Thymus (tissue), 11 donors: ENCODE measurements at regions not wholly inside any gene's neighbourhood (a gene's known extent, or its start where the extent isn't known, plus 50 kb on each side); places are given as distances from the start of the nearest gene placed in this dataset.
"Not testable (repeated sequence)": the region's sequence is repeated elsewhere in the genome, so short reads cannot be mapped to it uniquely, and the experiment has no call there.

Experiments
- DNase-seq, 9 donors: peaks; one replicate each; pipeline ENCODE4 v3.0.0-alpha.2; 2013; ENCODE audit warnings: low spot score in 9 of 9, low read depth in 6 of 9, missing footprints in 1 of 9
- H3K27ac ChIP-seq, 2 donors: one replicate each; pipeline ENCODE4 v1.5.1; 2013; ENCODE audit warnings: control low read depth in 1 of 2, low read depth in 1 of 2, low read length in 1 of 2, mild to moderate bottlenecking in 1 of 2, moderate library complexity in 1 of 2
- H3K27me3 ChIP-seq, 2 donors: one replicate each; pipeline ENCODE4 v1.5.1; 2013; ENCODE audit warnings: low read length in 1 of 2; ENCODE audit not compliant: control insufficient read depth in 2 of 2, insufficient read depth in 1 of 2
- H3K36me3 ChIP-seq, 2 donors: one replicate each; pipeline ENCODE4 v1.5.1; 2013; ENCODE audit warnings: low read length in 1 of 2, mild to moderate bottlenecking in 1 of 2, moderate library complexity in 1 of 2; ENCODE audit not compliant: control insufficient read depth in 2 of 2, insufficient read depth in 2 of 2
- H3K4me1 ChIP-seq, 2 donors: one replicate each; pipeline ENCODE4 v1.5.1; 2013; ENCODE audit warnings: low read length in 2 of 2; ENCODE audit not compliant: control insufficient read depth in 2 of 2, insufficient read depth in 2 of 2
- H3K4me3 ChIP-seq, 2 donors: one replicate each; pipeline ENCODE4 v1.5.1; 2013; ENCODE audit warnings: low read length in 2 of 2, control low read depth in 1 of 2, mild to moderate bottlenecking in 1 of 2
- H3K9me3 ChIP-seq, 2 donors: one replicate each; pipeline ENCODE4 v1.5.1; 2013; ENCODE audit warnings: low read length in 1 of 2, mild to moderate bottlenecking in 1 of 2; ENCODE audit not compliant: control insufficient read depth in 2 of 2, insufficient read depth in 1 of 2
- WGBS: extraction: QIAGEN DNeasy Blood & Tissue Kit; methylation state at CpG from one replicate; pipeline ENCODE4 v1.1.7; 2013; 5-methylcytosine and 5-hydroxymethylcytosine counted together
- donor health status: healthy.

DNA sequence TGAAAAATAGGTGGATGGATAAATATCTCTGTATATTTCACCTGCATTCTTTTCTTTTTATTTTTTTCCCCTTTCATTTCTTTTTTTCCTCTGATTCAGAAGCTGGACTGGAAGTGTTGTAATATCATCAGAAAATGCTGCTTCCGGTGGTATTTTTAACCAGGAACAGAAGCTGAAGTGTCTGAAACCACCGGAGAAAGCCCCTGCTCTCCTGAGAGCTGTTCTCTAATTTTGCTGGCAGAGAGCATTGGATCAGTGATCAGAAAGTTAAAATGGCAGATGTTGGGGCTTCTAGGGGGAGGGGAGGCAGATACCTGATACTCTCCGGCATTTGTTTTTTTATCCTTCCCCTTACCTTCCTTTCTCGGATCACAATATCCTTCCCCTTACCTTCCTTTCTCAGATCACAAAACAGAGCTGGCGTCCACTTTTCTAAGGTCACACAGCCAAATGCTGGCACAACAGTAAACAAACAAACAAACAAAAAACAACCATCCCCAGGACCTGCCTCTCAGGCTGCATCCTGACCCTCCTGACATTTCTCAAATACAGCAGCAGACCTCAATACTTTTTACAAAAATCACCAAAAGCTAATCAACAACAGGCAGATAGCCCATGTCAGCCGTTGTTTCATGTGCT, 143.2 kb upstream of the ZNF217 start:
- WGBS: 23% methylated on average over 6 of the region's 6 CpGs
- Histone ChIP-seq H3K27ac (peak overlapping the region; percentile 74 to 79), H3K4me1 (peaks cover 14 to 45% of the 10 kb centered on the region in 2 donors), H3K4me3 (peak overlapping the region; percentile 3 to 18), H3K36me3 (no peaks in the 10 kb centered on the region), H3K27me3 (no peaks in the 10 kb centered on the region), H3K9me3 (no peaks in the 10 kb centered on the region)
- peak in 1 of 9 donors; percentile 68 for DNase-seq

DNA sequence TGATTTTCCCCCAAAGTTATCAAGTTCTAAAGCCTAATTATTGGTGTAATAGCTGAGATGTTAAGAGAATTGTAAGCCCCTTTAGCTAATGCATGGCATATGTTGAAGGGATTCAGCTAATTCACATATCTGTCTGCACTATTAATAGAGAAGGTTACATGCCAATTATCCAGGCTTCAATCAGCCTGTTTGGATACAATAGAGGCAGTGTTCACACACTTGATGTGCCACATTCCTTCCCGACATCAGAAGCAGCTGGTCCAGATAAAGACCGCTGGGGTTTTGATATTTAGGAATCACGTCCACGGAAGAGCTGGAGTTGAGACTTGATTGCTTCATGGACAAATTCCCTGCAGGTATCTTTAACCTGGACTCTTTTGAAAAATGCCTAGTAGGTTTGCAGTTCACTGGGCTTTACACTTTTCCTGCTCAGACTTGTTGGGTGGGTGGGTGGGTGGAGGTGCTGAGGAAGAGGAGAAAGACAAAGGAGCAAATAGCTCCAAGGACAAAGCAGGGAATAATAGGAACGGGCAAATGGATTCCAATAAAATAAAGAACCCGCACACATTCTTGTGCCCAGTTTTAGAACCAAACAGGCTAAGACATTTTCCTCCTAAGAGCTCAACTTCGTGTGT, 142.6 kb upstream of the ZNF217 start:
- DNase-seq: no peak
- peak overlapping the region in 1 of 2 donors; percentile 74 for H3K27ac ChIP-seq
- H3K4me3 ChIP-seq: no peak overlapping the region
- 75% methylated on average over 7 of the region's 7 CpGs for whole genome bisulfite sequencing
- no peaks in the 10 kb centered on the region for H3K27me3 ChIP-seq
- peaks cover 14 to 45% of the 10 kb centered on the region in 2 donors for H3K4me1 ChIP-seq
- H3K9me3 ChIP-seq: no peaks in the 10 kb centered on the region
- no peaks in the 10 kb centered on the region for H3K36me3 ChIP-seq

DNA sequence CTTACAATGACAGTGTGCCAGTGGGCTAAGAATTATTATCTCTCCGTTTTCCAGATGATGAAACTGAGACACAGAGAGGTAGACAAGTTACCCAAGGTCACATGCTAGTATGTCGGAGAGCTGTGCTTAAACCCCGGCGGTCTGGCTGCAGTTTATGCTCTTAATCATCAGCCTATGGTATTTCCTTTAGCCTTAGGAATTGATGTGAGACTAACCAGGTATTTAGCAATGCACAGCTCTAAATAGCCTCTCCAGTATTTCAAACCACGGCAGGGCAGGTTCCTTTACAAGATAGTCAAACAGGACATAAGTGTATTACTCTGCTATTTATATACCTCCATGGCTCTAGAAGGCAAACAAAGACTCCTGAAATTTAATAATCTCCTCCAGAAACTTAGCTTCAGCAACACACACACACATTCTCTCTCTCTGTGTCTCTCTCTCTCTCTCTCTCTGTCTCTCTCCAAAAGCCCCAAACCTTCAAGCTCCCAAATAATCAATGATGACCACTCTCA, 142.0 kb upstream of the ZNF217 start:
- Histone ChIP-seq H3K27ac (peak overlapping the region; percentile 26 to 74), H3K36me3 (no peaks in the 10 kb centered on the region), H3K9me3 (no peaks in the 10 kb centered on the region), H3K27me3 (no peaks in the 10 kb centered on the region), H3K4me1 (peaks cover 10 to 41% of the 10 kb centered on the region in 2 donors), H3K4me3 (no peak overlapping the region)
- no peak for DNase-seq
- WGBS: 83% methylated on average over 5 of the region's 5 CpGs

DNA sequence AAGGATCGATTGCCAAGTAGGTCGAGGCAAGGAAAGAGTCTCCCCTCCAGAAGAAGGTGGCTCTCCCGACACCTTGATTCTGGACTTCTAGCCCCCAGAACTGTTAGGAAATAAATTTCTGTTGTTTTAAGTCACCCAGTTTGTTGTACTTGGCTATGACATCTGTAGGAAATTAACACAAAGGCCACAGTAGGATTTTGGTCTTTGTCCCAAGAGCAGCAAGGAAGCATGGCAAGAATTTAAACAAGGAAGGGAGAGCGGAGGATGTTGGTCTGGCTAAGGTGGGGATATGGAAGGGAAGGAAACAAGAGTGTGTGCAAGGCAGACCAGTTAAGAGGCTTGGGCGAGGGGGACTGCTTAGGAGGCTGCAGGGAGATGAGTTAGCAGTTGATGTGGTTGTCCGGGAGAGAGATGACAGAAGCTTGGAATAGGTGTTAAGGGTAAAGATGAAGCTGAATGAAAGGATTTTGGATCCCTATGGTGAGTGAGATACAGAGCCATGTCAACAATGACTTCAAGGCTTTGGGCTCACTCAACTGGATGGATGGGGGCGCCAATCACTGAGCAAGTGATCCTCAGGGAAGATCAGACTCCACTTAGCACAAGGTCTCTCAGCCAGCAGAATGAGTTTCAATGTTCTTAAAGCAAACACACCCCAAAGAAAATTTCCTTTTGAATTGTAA, 140.5 kb upstream of the ZNF217 start:
- DNase-seq: no peak
- no peaks in the 10 kb centered on the region for H3K36me3 ChIP-seq
- peaks cover 12 to 37% of the 10 kb centered on the region in 2 donors for H3K4me1 ChIP-seq
- no peaks in the 10 kb centered on the region for H3K9me3 ChIP-seq
- no peak overlapping the region for H3K4me3 ChIP-seq
- H3K27ac ChIP-seq: no peak overlapping the region
- H3K27me3 ChIP-seq: no peaks in the 10 kb centered on the region
- 89% methylated on average over 7 of the region's 7 CpGs for WGBS

DNA sequence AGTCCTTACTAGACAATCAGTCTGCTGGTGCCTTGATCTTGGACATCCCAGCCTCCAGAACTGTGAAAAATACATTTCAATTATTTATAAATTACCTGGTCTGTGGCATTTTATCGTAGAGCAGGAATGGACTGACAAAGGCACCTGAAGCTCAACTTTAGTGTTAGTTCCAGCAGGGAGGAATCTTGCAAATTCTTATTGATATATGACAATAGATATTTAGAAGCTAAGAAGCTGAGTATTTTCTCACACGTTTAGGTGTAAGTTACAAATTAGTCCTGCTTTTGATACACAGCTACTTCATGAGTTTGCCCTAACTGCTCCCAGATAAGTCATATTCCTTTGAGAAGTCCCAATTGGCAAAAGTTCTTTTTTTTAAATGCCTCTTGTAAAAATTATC, 138.0 kb upstream of the ZNF217 start:
- Histone ChIP-seq H3K36me3 (no peaks in the 10 kb centered on the region), H3K9me3 (no peaks in the 10 kb centered on the region), H3K4me3 (no peak overlapping the region), H3K27ac (no peak overlapping the region), H3K27me3 (no peaks in the 10 kb centered on the region), H3K4me1 (peaks cover 4 to 13% of the 10 kb centered on the region in 2 donors)
- DNase-seq: no peak
- over 99% methylated on average over 2 of the region's 2 CpGs for WGBS

DNA sequence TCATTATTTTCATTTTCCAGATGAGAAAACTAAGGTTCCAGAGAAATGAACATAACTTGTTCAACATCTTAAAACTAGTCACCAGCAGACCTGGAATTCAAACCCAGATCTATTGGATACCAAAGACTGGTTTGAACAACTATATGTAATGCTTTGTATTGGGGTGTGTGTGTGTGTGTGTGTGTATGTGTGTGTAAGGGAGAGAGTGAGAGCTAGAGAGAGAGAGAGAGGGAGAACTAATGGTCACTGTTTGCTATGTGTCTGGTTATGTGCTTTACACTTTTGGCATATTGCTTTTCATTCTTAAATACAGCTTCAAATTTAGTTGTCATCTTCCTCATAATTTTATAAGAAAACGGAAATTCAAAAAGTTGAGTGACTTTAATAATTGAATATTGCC, 134.7 kb upstream of the ZNF217 start:
- Histone ChIP-seq H3K4me3 (no peak overlapping the region), H3K27ac (no peak overlapping the region), H3K27me3 (no peaks in the 10 kb centered on the region), H3K36me3 (no peaks in the 10 kb centered on the region), H3K9me3 (no peaks in the 10 kb centered on the region), H3K4me1 (peaks cover 4 to 8% of the 10 kb centered on the region in 2 donors)
- no peak for DNase-seq
- 97% methylated on average over 1 of the region's 1 CpG for WGBS

DNA sequence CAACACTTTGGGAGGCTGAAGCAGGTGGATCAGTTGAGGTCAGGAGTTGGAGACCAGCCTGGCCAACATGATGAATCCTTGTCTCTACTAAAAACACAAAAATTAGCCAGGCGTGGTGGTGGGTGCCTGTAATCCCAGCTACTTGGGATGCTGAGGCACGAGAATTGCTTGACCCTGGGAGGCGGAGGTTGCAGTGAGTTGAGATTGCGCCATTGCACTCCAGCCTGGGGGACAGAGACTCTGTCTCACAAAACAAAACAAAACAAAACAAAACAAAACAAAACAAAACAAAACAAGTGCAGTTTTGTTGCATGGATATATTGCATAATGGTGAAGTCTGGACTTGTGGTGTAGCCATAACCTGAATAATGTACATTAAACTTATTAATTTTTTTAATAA, 133.6 kb upstream of the ZNF217 start:
- H3K27ac ChIP-seq, H3K36me3 ChIP-seq, H3K9me3 ChIP-seq, H3K4me1 ChIP-seq, DNase-seq, H3K4me3 ChIP-seq, H3K27me3 ChIP-seq: not testable (repeated sequence)
- WGBS: 99% methylated on average over 4 of the region's 4 CpGs

DNA sequence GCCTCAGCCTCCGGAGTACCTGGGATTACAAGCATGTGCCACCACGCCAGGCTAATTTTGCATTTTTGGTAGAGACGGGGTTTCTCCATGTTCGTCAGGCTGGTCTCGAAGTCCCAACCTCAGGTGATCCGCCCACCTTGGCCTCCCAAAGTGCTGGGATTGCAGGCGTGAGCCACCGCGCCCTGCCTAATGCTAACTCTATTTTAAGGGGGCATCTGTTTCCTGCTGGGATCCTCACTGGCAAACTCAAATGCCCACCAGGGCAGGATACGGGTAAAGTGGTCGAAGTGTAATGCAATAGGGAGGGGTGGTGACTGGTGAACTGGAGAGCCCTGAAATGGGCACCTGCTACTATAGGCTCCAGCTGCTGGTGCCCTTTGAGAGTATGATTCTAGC, 131.9 kb upstream of the ZNF217 start:
- H3K27ac ChIP-seq: no peak overlapping the region
- peaks cover 4 to 8% of the 10 kb centered on the region in 2 donors for H3K4me1 ChIP-seq
- no peaks in the 10 kb centered on the region for H3K36me3 ChIP-seq
- H3K4me3 ChIP-seq: no peak overlapping the region
- no peaks in the 10 kb centered on the region for H3K9me3 ChIP-seq
- no peak for DNase-seq
- no peaks in the 10 kb centered on the region for H3K27me3 ChIP-seq
- 97% methylated on average over 11 of the region's 11 CpGs for WGBS

DNA sequence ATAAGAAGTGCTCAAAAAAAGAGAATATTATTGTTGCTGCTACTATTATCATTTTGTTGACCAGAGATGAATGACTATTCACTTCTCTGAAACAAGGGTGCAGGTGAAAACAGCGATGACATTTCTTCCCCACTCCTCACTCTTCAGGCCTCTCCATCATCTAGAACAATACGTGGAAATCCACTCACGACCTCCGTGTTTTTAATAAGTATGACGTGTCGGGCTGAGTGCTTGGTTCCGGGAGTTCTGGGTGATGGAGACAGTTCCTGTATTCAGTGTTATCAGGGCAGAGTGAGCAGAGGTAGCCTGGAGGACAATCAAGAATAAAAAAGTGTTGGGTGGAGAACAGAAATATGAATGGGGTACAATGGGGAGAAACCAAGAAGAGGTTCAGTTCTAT, 130.0 kb upstream of the ZNF217 start:
- 97% methylated on average over 7 of the region's 7 CpGs for WGBS
- Histone ChIP-seq H3K4me3 (no peak overlapping the region), H3K36me3 (no peaks in the 10 kb centered on the region), H3K27me3 (no peaks in the 10 kb centered on the region), H3K27ac (no peak overlapping the region), H3K4me1 (no peaks in the 10 kb centered on the region), H3K9me3 (no peaks in the 10 kb centered on the region)
- no peak for DNase-seq
